B cell (primary cell): ENCODE measurements at regions not wholly inside any gene's neighbourhood (a gene's known extent, or its start where the extent isn't known, plus 50 kb on each side); places are given as distances from the start of the nearest gene placed in this dataset.

Experiments used
- ATAC-seq: fragments of 200-7000 bp; cut with Tn5 transposase; one replicate; pipeline ENCODE4 v1.10.0; 2021; ENCODE audit warnings: low read depth, mild to moderate bottlenecking, moderate number of reproducible peaks, moderate library complexity
- CTCF ChIA-PET: fragments of 350-600 bp; sonication (Branson Sonifier 250); formaldehyde crosslinking; loops from one replicate; lab custom pipeline; 2021; ENCODE audit warnings: antibody characterized with exemption, inconsistent platforms; lab: Charles Lee
- POLR2A ChIA-PET: fragments of 350-600 bp; sonication (Branson Sonifier 250); formaldehyde crosslinking; loops from one replicate; lab custom pipeline; 2021; ENCODE audit warnings: antibody characterized with exemption; lab: Charles Lee
- DNase-seq: peaks from one replicate; pipeline ENCODE4 v3.0.0; 2013
- H2AFZ ChIP-seq: 2 replicates; pipeline ENCODE4 v1.6.1; 2012; ENCODE audit warnings: mild to moderate bottlenecking, low read depth, low read length; ENCODE audit not compliant: insufficient read depth, poor library complexity, severe bottlenecking
- H3K27ac ChIP-seq, 2 donors: 1 replicate in 1 of 2; 2 replicates in 1 of 2; pipeline ENCODE4 v1.5.1; 2012 to 2013; ENCODE audit warnings: low read length in 2 of 2, mild to moderate bottlenecking in 2 of 2, moderate library complexity in 1 of 2
- H3K27me3 ChIP-seq, 4 experiments: fragments of 200-600 bp in 1 of 4; sonication (generic) in 1 of 4; replicated peaks in 1 of 4; 1 replicate in 2 of 4; 2 replicates in 2 of 4; pipeline versions ENCODE4 v1.6.1 to v1.7.0; 2013 to 2016; ENCODE audit warnings: low read length in 3 of 4, mild to moderate bottlenecking in 2 of 4, mixed read lengths in 1 of 4, moderate library complexity in 1 of 4; ENCODE audit not compliant: insufficient read depth in 4 of 4, control insufficient read depth in 3 of 4; ENCODE audit errors: control extremely low read depth in 1 of 4
- H3K36me3 ChIP-seq, 2 experiments: replicated peaks in 1 of 2; 1 replicate in 1 of 2; 2 replicates in 1 of 2; pipeline versions ENCODE4 v1.6.1 to v1.7.1; 2013; ENCODE audit warnings: low read length in 1 of 2; ENCODE audit not compliant: insufficient read depth in 2 of 2, control insufficient read depth in 1 of 2; ENCODE audit errors: control extremely low read depth in 1 of 2, extremely low read depth in 1 of 2
- H3K4me1 ChIP-seq, 2 donors: fragments of 200-600 bp in 1 of 2; sonication (generic) in 1 of 2; 1 replicate in 1 of 2; 2 replicates in 1 of 2; pipeline versions ENCODE4 v1.5.1 to v1.6.1; 2013 to 2017; ENCODE audit warnings: low read length in 2 of 2; ENCODE audit not compliant: control insufficient read depth in 2 of 2, insufficient read depth in 2 of 2
- H3K4me2 ChIP-seq: replicated peaks from 2 replicates; pipeline ENCODE3; 2012; ENCODE audit warnings: mild to moderate bottlenecking, low read depth, low read length; ENCODE audit not compliant: poor library complexity, severe bottlenecking
- H3K4me3 ChIP-seq, 5 experiments: fragments of 200-600 bp in 1 of 5; sonication (generic) in 1 of 5; 1 replicate in 3 of 5; 2 replicates in 2 of 5; pipeline versions ENCODE4 v1.5.1 to v1.7.0; 2011 to 2016; ENCODE audit warnings: low read length in 4 of 5, mild to moderate bottlenecking in 4 of 5, low read depth in 2 of 5, control low read depth in 1 of 5, moderate library complexity in 1 of 5; ENCODE audit not compliant: insufficient read depth in 1 of 5; ENCODE audit errors: control extremely low read depth in 1 of 5, extremely low read depth in 1 of 5
- H3K79me2 ChIP-seq: fragments of 200-600 bp; sonication (generic); one replicate; pipeline ENCODE4 v1.6.0; 2016; ENCODE audit warnings: low read length; ENCODE audit not compliant: control insufficient read depth, insufficient read depth
- H3K9ac ChIP-seq: fragments of 200-600 bp; sonication (generic); 2 replicates; pipeline ENCODE4 v1.6.1; 2017; ENCODE audit warnings: mild to moderate bottlenecking, low read length, moderate library complexity
- H3K9me3 ChIP-seq, 3 donors: one replicate each; pipeline versions ENCODE4 v1.6.1 to v1.7.1; 2013; ENCODE audit warnings: low read length in 2 of 3; ENCODE audit not compliant: control insufficient read depth in 2 of 3, insufficient read depth in 1 of 3; ENCODE audit errors: control extremely low read depth in 1 of 3
- H4K20me1 ChIP-seq: 2 replicates; pipeline ENCODE4 v1.6.0; 2012; ENCODE audit warnings: mild to moderate bottlenecking, low read length; ENCODE audit not compliant: insufficient read depth, control insufficient read depth, poor library complexity, severe bottlenecking
- H3K27ac Mint-ChIP-seq: one replicate; pipeline ENCODE4 v1.8.0; 2021; ENCODE audit warnings: mixed read lengths
- H3K27me3 Mint-ChIP-seq: one replicate; pipeline ENCODE4 v1.8.0; 2021; ENCODE audit warnings: mixed read lengths
- H3K4me1 Mint-ChIP-seq: one replicate; pipeline ENCODE4 v1.8.0; 2021; ENCODE audit warnings: mixed read lengths
- H3K4me3 Mint-ChIP-seq: one replicate; pipeline ENCODE4 v1.8.0; 2021; ENCODE audit warnings: mixed read lengths
- H3K9me3 Mint-ChIP-seq: one replicate; pipeline ENCODE4 v1.8.0; 2022; ENCODE audit warnings: mixed read lengths; ENCODE audit not compliant: insufficient read depth
- EZH2 ChIP-seq: IDR thresholded peaks from 2 replicates; pipeline ENCODE4 v1.6.1; 2012; ENCODE audit warnings: borderline replicate concordance, low read depth, mild to moderate bottlenecking, moderate library complexity, low read length; ENCODE audit not compliant: insufficient read depth, poor library complexity, severe bottlenecking
- WGBS: methylation state at CpG from one replicate; pipeline ENCODE4 v1.1.5; 2013; ENCODE audit warnings: missing lambda C conversion rate; ENCODE audit not compliant: insufficient coverage; 5-methylcytosine and 5-hydroxymethylcytosine counted together
- intact Hi-C: fragments of 100-400 bp; cut with micrococcal nuclease; formaldehyde crosslinking; loops from one replicate; pipeline ENCODE4 v1.10.0; 2022
- TF ChIP-seq, protein P1 (sequence below): fragments of 200-600 bp; IDR thresholded peaks from one replicate; pipeline ENCODE4 v1.8.0; 2022; ENCODE audit warnings: antibody characterized with exemption, mild to moderate bottlenecking

DNA sequence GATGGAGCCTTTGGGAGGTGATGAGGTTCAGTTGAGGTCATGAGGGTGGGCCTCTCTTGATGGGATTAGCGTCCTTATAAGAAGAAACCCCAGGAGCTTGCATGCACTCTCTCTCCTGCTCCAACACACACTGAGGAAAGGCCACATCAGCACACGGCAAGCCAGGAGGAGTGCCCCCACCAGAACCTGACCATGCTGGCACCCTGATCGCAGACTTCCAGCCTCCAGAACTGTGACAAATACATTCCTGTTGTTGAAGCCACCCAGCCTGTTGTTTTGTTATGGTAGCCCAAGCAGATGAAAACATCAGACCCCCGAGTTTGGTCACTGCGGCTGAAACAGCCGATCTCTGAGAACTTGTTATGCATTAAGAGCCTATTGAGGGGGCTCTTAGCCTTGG lies 64.8 kb upstream of the SOD1 start:
- Histone ChIP-seq H3K9me3 (no peaks in the 10 kb centered on the region), H3K27me3 (no peaks in the 10 kb centered on the region), H3K36me3 (no peaks in the 10 kb centered on the region), H3K79me2 (no peaks in the 10 kb centered on the region), H3K27ac (no peak overlapping the region), H4K20me1 (no peaks in the 10 kb centered on the region), H3K4me2 (no peak overlapping the region), H3K9ac (no peak overlapping the region), H3K4me3 (no peak overlapping the region), H2AFZ (no peak overlapping the region), H3K4me1 (no peaks in the 10 kb centered on the region)
- ChIA-PET POLR2A (no interaction called here), CTCF (no interaction called here)
- Mint-ChIP-seq H3K4me3 (no peak overlapping the region), H3K9me3 (no peaks in the 10 kb centered on the region), H3K27ac (no peak overlapping the region), H3K27me3 (no peaks in the 10 kb centered on the region), H3K4me1 (no peaks in the 10 kb centered on the region)
- no peak for ATAC-seq
- no peak for DNase-seq
- TF ChIP-seq, protein P1, sequence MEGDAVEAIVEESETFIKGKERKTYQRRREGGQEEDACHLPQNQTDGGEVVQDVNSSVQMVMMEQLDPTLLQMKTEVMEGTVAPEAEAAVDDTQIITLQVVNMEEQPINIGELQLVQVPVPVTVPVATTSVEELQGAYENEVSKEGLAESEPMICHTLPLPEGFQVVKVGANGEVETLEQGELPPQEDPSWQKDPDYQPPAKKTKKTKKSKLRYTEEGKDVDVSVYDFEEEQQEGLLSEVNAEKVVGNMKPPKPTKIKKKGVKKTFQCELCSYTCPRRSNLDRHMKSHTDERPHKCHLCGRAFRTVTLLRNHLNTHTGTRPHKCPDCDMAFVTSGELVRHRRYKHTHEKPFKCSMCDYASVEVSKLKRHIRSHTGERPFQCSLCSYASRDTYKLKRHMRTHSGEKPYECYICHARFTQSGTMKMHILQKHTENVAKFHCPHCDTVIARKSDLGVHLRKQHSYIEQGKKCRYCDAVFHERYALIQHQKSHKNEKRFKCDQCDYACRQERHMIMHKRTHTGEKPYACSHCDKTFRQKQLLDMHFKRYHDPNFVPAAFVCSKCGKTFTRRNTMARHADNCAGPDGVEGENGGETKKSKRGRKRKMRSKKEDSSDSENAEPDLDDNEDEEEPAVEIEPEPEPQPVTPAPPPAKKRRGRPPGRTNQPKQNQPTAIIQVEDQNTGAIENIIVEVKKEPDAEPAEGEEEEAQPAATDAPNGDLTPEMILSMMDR: no peak
- no peak for TF ChIP-seq EZH2
- intact Hi-C loops: no loop called here
- 98% methylated on average over 6 of the region's 6 CpGs for WGBS

DNA sequence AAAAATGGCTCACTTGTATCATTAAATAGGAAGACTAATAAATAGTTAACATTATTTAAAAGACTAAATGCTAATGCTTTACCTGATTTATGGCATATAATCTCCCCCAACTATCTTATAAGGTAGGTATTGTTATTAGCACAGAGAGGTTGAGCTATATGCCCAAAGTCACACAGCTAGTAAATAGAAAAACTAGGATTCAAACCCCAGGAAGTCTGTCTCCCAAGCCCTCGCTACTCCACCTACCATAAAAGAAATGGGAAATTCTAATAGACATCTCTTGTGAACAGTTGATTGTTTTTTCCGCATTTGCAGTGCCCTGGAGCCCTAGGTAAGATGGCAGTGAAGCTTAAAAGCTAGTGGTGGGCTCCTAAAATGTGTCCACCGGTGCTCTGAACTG lies 65.2 kb upstream of the SOD1 start:
- no CpG with 5 or more reads among the region's 3 CpGs for WGBS
- H3K4me1 Mint-ChIP-seq: no peaks in the 10 kb centered on the region
- Histone ChIP-seq H3K4me1 (no peaks in the 10 kb centered on the region), H3K9ac (no peak overlapping the region), H3K9me3 (no peaks in the 10 kb centered on the region), H3K4me3 (no peak overlapping the region), H3K36me3 (no peaks in the 10 kb centered on the region), H4K20me1 (no peaks in the 10 kb centered on the region), H3K4me2 (no peak overlapping the region), H2AFZ (no peak overlapping the region), H3K79me2 (no peaks in the 10 kb centered on the region), H3K27ac (no peak overlapping the region), H3K27me3 (no peaks in the 10 kb centered on the region)
- CTCF ChIA-PET: no interaction called here
- no peaks in the 10 kb centered on the region for H3K9me3 Mint-ChIP-seq
- H3K27ac Mint-ChIP-seq: no peak overlapping the region
- POLR2A ChIA-PET: no interaction called here
- intact Hi-C loops: no loop called here
- H3K27me3 Mint-ChIP-seq: no peaks in the 10 kb centered on the region
- H3K4me3 Mint-ChIP-seq: no peak overlapping the region
- no peak for DNase-seq
- ATAC-seq: no peak
- TF ChIP-seq, protein P1: no peak
- no peak for TF ChIP-seq EZH2
